K562 (cell line): ENCODE measurements at regions not wholly inside any gene's neighbourhood (a gene's known extent, or its start where the extent isn't known, plus 50 kb on each side); places are given as distances from the start of the nearest gene placed in this dataset.

Source experiments
- ATAC-seq: fragments of 200-7000 bp; cut with Tn5 transposase; 3 replicates; pipeline ENCODE4 v1.9.1; 2020; ENCODE audit warnings: moderate library complexity
- BruUV-seq: library from RNA; stranded (reverse); fragments of 400-500 nt; replicated peaks from 2 replicates; lab custom pipeline; 2021; lab: Mats Ljungman, UMichigan
- CTCF ChIA-PET: fragments of 300-600 bp; formaldehyde crosslinking; extraction: SDS; loops from one replicate; lab custom pipeline; 2021; ENCODE audit warnings: low intra/inter-chr PET ratio; lab: Yijun Ruan, JAX
- POLR2A ChIA-PET: fragments of 300-600, 350-650 bp; sonication (Branson Sonifier 250); formaldehyde crosslinking; extraction: SDS; loops from one replicate; lab custom pipeline; 2021; ENCODE audit warnings: antibody characterized with exemption, inconsistent platforms; lab: Yijun Ruan, JAX
- DNase-seq, 4 experiments: peaks; one replicate each; pipeline versions ENCODE4 v3.0.0 to v3.0.0-alpha.2; 2011 to 2018; ENCODE audit warnings: low spot score in 3 of 4, mixed read lengths in 3 of 4; ENCODE audit errors: extremely low read depth in 1 of 4
- FAIRE-seq: peaks from 2 replicates; lab custom pipeline; 2011; peaks lifted over from hg19 to GRCh38; lab: Jason Lieb, UNC
- H2AFZ ChIP-seq: 2 replicates; pipeline ENCODE4 v1.6.0; 2011; ENCODE audit warnings: low read depth, low read length, control low read depth, inconsistent platforms
- H3K27ac ChIP-seq: fragments of 200-600 bp; 3 replicates; pipeline ENCODE4 v1.8.0; 2011; ENCODE audit warnings: low read depth, mild to moderate bottlenecking, control low read depth, inconsistent platforms, low read length, moderate library complexity, mixed read lengths; ENCODE audit errors: extremely low read depth
- H3K27me3 ChIP-seq, 2 experiments: fragments of 300-600 bp in 1 of 2; 2 replicates in 1 of 2; 3 replicates in 1 of 2; pipeline versions ENCODE4 v1.6.0 to v1.8.0; 2011; ENCODE audit warnings: inconsistent platforms in 2 of 2, low read length in 2 of 2, mild to moderate bottlenecking in 1 of 2, mixed read lengths in 1 of 2, moderate library complexity in 1 of 2; ENCODE audit not compliant: control insufficient read depth in 2 of 2, insufficient read depth in 2 of 2
- H3K36me3 ChIP-seq: fragments of 300-600 bp; 3 replicates; pipeline ENCODE4 v1.8.0; 2011; ENCODE audit warnings: mild to moderate bottlenecking, low read length, inconsistent platforms; ENCODE audit not compliant: control insufficient read depth, insufficient read depth
- H3K4me1 ChIP-seq, 2 experiments: fragments of 200-600 bp in 1 of 2; replicated peaks in 1 of 2; 2 replicates in 1 of 2; 3 replicates in 1 of 2; pipeline versions ENCODE4 v1.5.1 to v1.8.0; 2011; ENCODE audit warnings: inconsistent platforms in 2 of 2, low read length in 2 of 2, mild to moderate bottlenecking in 1 of 2, mixed read lengths in 1 of 2, moderate library complexity in 1 of 2; ENCODE audit not compliant: control insufficient read depth in 2 of 2, insufficient read depth in 2 of 2
- H3K4me2 ChIP-seq: 2 replicates; pipeline ENCODE4 v1.6.1; 2011; ENCODE audit warnings: low read length, control low read depth, inconsistent platforms, mixed read lengths; ENCODE audit not compliant: insufficient read depth
- H3K4me3 ChIP-seq: fragments of 200-600 bp; sonication (generic), shearing (Covaris generic); 2 replicates; pipeline ENCODE4 v1.5.1; 2016; ENCODE audit warnings: control low read depth, inconsistent platforms
- H3K79me2 ChIP-seq: fragments of 200-600 bp; 3 replicates; pipeline ENCODE4 v1.8.0; 2011; ENCODE audit warnings: low read length, inconsistent platforms; ENCODE audit not compliant: control insufficient read depth, insufficient read depth
- H3K9ac ChIP-seq, 2 experiments: 2 replicates each; pipeline versions ENCODE4 v1.6.0 to v1.6.1; 2011; ENCODE audit warnings: low read depth in 2 of 2, low read length in 2 of 2, control low read depth in 1 of 2, inconsistent platforms in 1 of 2, mild to moderate bottlenecking in 1 of 2, mixed read lengths in 1 of 2; ENCODE audit not compliant: insufficient read depth in 1 of 2
- H3K9me1 ChIP-seq: one replicate; pipeline ENCODE4 v1.6.0; 2011; ENCODE audit warnings: inconsistent platforms, mild to moderate bottlenecking, low read length, moderate library complexity; ENCODE audit not compliant: control insufficient read depth, insufficient read depth
- H3K9me3 ChIP-seq: replicated peaks from 2 replicates; pipeline ENCODE4 v1.5.1; 2011; ENCODE audit warnings: low read depth, low read length, inconsistent platforms; ENCODE audit not compliant: control insufficient read depth, insufficient read depth
- H4K20me1 ChIP-seq: replicated peaks from 2 replicates; pipeline ENCODE4 v1.6.1; 2011; ENCODE audit warnings: low read length, inconsistent platforms, mixed read lengths; ENCODE audit not compliant: control insufficient read depth, insufficient read depth
- NFIC ChIP-seq: fragments of 450-650 bp; IDR thresholded peaks from 2 replicates; pipeline ENCODE4 v1.6.1; 2017; ENCODE audit warnings: mild to moderate bottlenecking, inconsistent platforms
- PBX2 ChIP-seq, 2 experiments: IDR thresholded peaks in 1 of 2; conservative IDR thresholded peaks in 1 of 2; 2 replicates each; pipeline ENCODE4 v1.6.1; 2016; ENCODE audit warnings: low read depth in 2 of 2, mild to moderate bottlenecking in 1 of 2, missing compliant biosample characterization in 1 of 2, missing genetic modification characterization in 1 of 2, moderate library complexity in 1 of 2
- PKNOX1 ChIP-seq: fragments of 450-650 bp; IDR thresholded peaks from 2 replicates; pipeline ENCODE4 v1.6.1; 2016
- WGBS: fragments of 100-300 bp; shearing (Covaris generic); methylation state at CpG from one replicate; pipeline ENCODE4 v1.1.6; 2016; ENCODE audit warnings: low coverage, mixed read lengths; ENCODE audit not compliant: insufficient coverage; ENCODE audit errors: missing lambda C conversion rate; 5-methylcytosine and 5-hydroxymethylcytosine counted together
- in situ Hi-C: fragments of 300-500 bp; cut with MboI; formaldehyde crosslinking; loops from 4 replicates; pipeline ENCODE4 v1.15.0; 2018; ENCODE audit warnings: inconsistent platforms, mixed read lengths
- intact Hi-C: fragments of 100-400 bp; cut with micrococcal nuclease; formaldehyde crosslinking; loops from 2 replicates; pipeline ENCODE4 v1.14.2; 2022

- CTCF ChIA-PET: no interaction called here
- no peaks in the 10 kb centered on the region for H3K9me1 ChIP-seq
- H4K20me1 ChIP-seq: no peaks in the 10 kb centered on the region
- H3K79me2 ChIP-seq: no peaks in the 10 kb centered on the region
- no peak overlapping the region for H3K9ac ChIP-seq
- no peak for FAIRE-seq
- WGBS: 0% methylated on average over 1 of the region's 1 CpG
- H3K9me3 ChIP-seq: peaks cover 2% of the 10 kb centered on the region; the same call in 1 of the 2 replicates
- H2AFZ ChIP-seq: no peak overlapping the region
- POLR2A ChIA-PET: no interaction called here
- in situ Hi-C loops: no loop called here
- H3K27me3 ChIP-seq: no peaks in the 10 kb centered on the region
- H3K4me3 ChIP-seq: no peak overlapping the region
- no peaks in the 10 kb centered on the region for H3K36me3 ChIP-seq
- intact Hi-C loops: no loop called here
- no TSS peak for BruUV-seq
- peak in 1 of 4 experiments; percentile 2 for DNase-seq
- TF ChIP-seq PKNOX1: peak; percentile 76
- TF ChIP-seq NFIC: no peak
- no peak for TF ChIP-seq PBX2 (CRISPR knock-in tag; IDR thresholded peaks at IDR 0.05; ENCODE audit: low read depth)
- TF ChIP-seq PBX2 (tag; conservative IDR thresholded peaks at IDR 0.05; ENCODE audit: low read depth): 0 out of 2 replicates have a peak, but pooled peaks have one; percentile 20
- ATAC-seq: no peak
- no peaks in the 10 kb centered on the region for H3K4me1 ChIP-seq
- H3K4me2 ChIP-seq: no peak overlapping the region
- H3K27ac ChIP-seq: no peak overlapping the region
These were observed 668.9 kb downstream of the AACS start for GRCh38 chr12:125734137-125734536.
